ENCODE measurements at regions not wholly inside any gene's neighbourhood (a gene's known extent, or its start where the extent isn't known, plus 50 kb on each side); places are given as distances from the start of the nearest gene placed in this dataset.

DNA sequence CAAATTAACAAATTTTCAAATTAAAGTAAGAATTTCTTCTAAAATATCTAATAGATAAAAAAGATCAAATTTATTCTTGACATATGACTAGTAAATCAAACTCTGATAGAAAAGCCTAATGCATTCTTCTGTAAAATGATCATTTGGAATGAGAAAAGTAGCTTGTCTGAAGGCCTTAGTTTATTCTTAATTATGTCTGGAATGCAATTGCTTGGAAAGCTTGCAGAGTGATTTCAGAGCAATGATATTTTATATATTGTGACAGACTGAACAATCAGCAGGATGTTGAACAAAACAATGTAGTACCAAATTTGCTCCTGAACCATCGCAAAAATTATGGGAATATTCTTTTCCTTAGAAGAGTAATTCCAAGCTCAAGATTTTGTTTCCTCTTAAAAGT lies 789.6 kb upstream of the NOVA1 start:
- H3K36me3 ChIP-seq (ENCODE audit: insufficient read depth, low read length) = no peaks in the 10 kb centered on the region
- H3K27me3 ChIP-seq (ENCODE audit: insufficient read depth, low read depth, low read length) = no peaks in the 10 kb centered on the region
- no peaks in the 10 kb centered on the region for H3K79me2 ChIP-seq (replicated peaks; ENCODE audit: insufficient read depth, low read length)
- no peaks in the 10 kb centered on the region for H3K9me3 ChIP-seq (ENCODE audit: low read length)
- H2AFZ ChIP-seq (ENCODE audit: low read depth, low read length) = no peak overlapping the region
- H4K20me1 ChIP-seq (ENCODE audit: insufficient read depth) = no peaks in the 10 kb centered on the region
- H3K27ac ChIP-seq (ENCODE audit: low read length) = no peak overlapping the region
- no peak overlapping the region for H3K9ac ChIP-seq (ENCODE audit: low read length)
- no peaks in the 10 kb centered on the region for H3F3A ChIP-seq (ENCODE audit: insufficient read depth, low read length, poor library complexity, severe bottlenecking)
- no peaks in the 10 kb centered on the region for H3K9me2 ChIP-seq (ENCODE audit: insufficient read depth, low read length)
- H3K4me2 ChIP-seq (ENCODE audit: low read length) = no peak overlapping the region
- TF ChIP-seq EP300 (conservative IDR thresholded peaks at IDR 0.05; ENCODE audit: poor library complexity, severe bottlenecking) (no peak), MXI1 (conservative IDR thresholded peaks at IDR 0.05; ENCODE audit: poor library complexity, severe bottlenecking) (no peak), TAF1 (IDR thresholded peaks at IDR 0.05; ENCODE audit: low read depth) (no peak), RAD21 (conservative IDR thresholded peaks at IDR 0.05) (no peak), SMC3 (conservative IDR thresholded peaks at IDR 0.05; ENCODE audit: poor library complexity) (no peak), EZH2 (IDR thresholded peaks at IDR 0.05; ENCODE audit: borderline replicate concordance, insufficient read depth, low read length, poor library complexity, severe bottlenecking) (no peak), POLR2AphosphoS5 (IDR thresholded peaks at IDR 0.05) (no peak)
- TF ChIP-seq, protein P1, sequence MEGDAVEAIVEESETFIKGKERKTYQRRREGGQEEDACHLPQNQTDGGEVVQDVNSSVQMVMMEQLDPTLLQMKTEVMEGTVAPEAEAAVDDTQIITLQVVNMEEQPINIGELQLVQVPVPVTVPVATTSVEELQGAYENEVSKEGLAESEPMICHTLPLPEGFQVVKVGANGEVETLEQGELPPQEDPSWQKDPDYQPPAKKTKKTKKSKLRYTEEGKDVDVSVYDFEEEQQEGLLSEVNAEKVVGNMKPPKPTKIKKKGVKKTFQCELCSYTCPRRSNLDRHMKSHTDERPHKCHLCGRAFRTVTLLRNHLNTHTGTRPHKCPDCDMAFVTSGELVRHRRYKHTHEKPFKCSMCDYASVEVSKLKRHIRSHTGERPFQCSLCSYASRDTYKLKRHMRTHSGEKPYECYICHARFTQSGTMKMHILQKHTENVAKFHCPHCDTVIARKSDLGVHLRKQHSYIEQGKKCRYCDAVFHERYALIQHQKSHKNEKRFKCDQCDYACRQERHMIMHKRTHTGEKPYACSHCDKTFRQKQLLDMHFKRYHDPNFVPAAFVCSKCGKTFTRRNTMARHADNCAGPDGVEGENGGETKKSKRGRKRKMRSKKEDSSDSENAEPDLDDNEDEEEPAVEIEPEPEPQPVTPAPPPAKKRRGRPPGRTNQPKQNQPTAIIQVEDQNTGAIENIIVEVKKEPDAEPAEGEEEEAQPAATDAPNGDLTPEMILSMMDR (IDR thresholded peaks at IDR 0.05; ENCODE audit: poor library complexity, severe bottlenecking) = no peak
- TF ChIP-seq, protein P2, sequence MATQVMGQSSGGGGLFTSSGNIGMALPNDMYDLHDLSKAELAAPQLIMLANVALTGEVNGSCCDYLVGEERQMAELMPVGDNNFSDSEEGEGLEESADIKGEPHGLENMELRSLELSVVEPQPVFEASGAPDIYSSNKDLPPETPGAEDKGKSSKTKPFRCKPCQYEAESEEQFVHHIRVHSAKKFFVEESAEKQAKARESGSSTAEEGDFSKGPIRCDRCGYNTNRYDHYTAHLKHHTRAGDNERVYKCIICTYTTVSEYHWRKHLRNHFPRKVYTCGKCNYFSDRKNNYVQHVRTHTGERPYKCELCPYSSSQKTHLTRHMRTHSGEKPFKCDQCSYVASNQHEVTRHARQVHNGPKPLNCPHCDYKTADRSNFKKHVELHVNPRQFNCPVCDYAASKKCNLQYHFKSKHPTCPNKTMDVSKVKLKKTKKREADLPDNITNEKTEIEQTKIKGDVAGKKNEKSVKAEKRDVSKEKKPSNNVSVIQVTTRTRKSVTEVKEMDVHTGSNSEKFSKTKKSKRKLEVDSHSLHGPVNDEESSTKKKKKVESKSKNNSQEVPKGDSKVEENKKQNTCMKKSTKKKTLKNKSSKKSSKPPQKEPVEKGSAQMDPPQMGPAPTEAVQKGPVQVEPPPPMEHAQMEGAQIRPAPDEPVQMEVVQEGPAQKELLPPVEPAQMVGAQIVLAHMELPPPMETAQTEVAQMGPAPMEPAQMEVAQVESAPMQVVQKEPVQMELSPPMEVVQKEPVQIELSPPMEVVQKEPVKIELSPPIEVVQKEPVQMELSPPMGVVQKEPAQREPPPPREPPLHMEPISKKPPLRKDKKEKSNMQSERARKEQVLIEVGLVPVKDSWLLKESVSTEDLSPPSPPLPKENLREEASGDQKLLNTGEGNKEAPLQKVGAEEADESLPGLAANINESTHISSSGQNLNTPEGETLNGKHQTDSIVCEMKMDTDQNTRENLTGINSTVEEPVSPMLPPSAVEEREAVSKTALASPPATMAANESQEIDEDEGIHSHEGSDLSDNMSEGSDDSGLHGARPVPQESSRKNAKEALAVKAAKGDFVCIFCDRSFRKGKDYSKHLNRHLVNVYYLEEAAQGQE (IDR thresholded peaks at IDR 0.05; ENCODE audit: borderline replicate concordance) = no peak
- no peak overlapping the region for H3K4me3 ChIP-seq (ENCODE audit: low read length)

DNA sequence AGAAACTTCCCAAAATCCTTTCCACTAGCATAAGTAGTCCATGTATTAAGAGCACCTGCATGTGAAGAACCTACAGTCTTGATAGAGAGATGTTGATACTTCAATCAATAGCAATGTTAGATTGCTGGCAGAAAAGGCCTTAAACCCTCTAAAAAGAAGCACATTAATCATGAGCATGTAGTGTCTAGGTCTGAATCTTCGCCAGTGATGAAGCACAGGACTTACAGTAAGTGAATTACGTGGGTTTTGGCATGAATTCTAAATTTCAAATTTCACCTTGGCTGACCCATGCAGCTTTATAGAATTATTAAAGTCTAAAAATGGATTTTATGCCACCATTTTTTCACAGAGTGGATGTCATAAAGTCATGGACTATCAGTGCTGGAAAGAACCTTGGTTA lies 791.6 kb upstream of the NOVA1 start:
- no peak overlapping the region for H3K27ac ChIP-seq (ENCODE audit: low read length)
- TF ChIP-seq EZH2 (IDR thresholded peaks at IDR 0.05; ENCODE audit: borderline replicate concordance, insufficient read depth, low read length, poor library complexity, severe bottlenecking) = no peak
- TF ChIP-seq, protein P1 (IDR thresholded peaks at IDR 0.05; ENCODE audit: poor library complexity, severe bottlenecking) = no peak
- no peak for TF ChIP-seq EP300 (conservative IDR thresholded peaks at IDR 0.05; ENCODE audit: poor library complexity, severe bottlenecking)
- no peak for TF ChIP-seq POLR2AphosphoS5 (IDR thresholded peaks at IDR 0.05)
- no peak for TF ChIP-seq RAD21 (conservative IDR thresholded peaks at IDR 0.05)
- no peak for TF ChIP-seq TAF1 (IDR thresholded peaks at IDR 0.05; ENCODE audit: low read depth)
- H2AFZ ChIP-seq (ENCODE audit: low read depth, low read length) = no peak overlapping the region
- H3K4me3 ChIP-seq (ENCODE audit: low read length) = no peak overlapping the region
- no peaks in the 10 kb centered on the region for H3K36me3 ChIP-seq (ENCODE audit: insufficient read depth, low read length)
- no peaks in the 10 kb centered on the region for H3K9me2 ChIP-seq (ENCODE audit: insufficient read depth, low read length)
- no peaks in the 10 kb centered on the region for H3K27me3 ChIP-seq (ENCODE audit: insufficient read depth, low read depth, low read length)
- H3K9ac ChIP-seq (ENCODE audit: low read length) = no peak overlapping the region
- H4K20me1 ChIP-seq (ENCODE audit: insufficient read depth) = no peaks in the 10 kb centered on the region
- H3K79me2 ChIP-seq (replicated peaks; ENCODE audit: insufficient read depth, low read length) = no peaks in the 10 kb centered on the region
- no peak overlapping the region for H3K4me2 ChIP-seq (ENCODE audit: low read length)
- no peaks in the 10 kb centered on the region for H3F3A ChIP-seq (ENCODE audit: insufficient read depth, low read length, poor library complexity, severe bottlenecking)
- H3K9me3 ChIP-seq (ENCODE audit: low read length) = no peaks in the 10 kb centered on the region
